ENCODE measurements at regions not wholly inside any gene's neighbourhood (a gene's known extent, or its start where the extent isn't known, plus 50 kb on each side); places are given as distances from the start of the nearest gene placed in this dataset.

GRCh38 chr12:124426594-124427555 is 132.0 kb downstream of the RFLNA start:
- no peak for DNase-seq

GRCh38 chr12:124425667-124426066 is 130.8 kb downstream of the RFLNA start:
- no peak for DNase-seq

GRCh38 chr12:124424516-124424905 is 129.6 kb downstream of the RFLNA start:
- DNase-seq = no peak

GRCh38 chr12:124423761-124424515 is 129.0 kb downstream of the RFLNA start:
- no peak for DNase-seq

GRCh38 chr12:124422570-124423523 is 128.0 kb downstream of the RFLNA start:
- DNase-seq = no peak

GRCh38 chr12:124422142-124422569 is 127.3 kb downstream of the RFLNA start:
- no peak for DNase-seq

GRCh38 chr12:124420996-124421674 is 126.2 kb downstream of the RFLNA start:
- DNase-seq = no peak

GRCh38 chr12:124420041-124420995 is 125.4 kb downstream of the RFLNA start:
- DNase-seq = no peak

GRCh38 chr12:124419292-124420040 is 124.6 kb downstream of the RFLNA start:
- DNase-seq = no peak

GRCh38 chr12:124418791-124419190 is 123.9 kb downstream of the RFLNA start:
- no peak for DNase-seq

GRCh38 chr12:124418156-124418555 is 123.3 kb downstream of the RFLNA start:
- no peak for DNase-seq

GRCh38 chr12:124416516-124417395 is 121.9 kb downstream of the RFLNA start:
- no peak for DNase-seq

GRCh38 chr12:124415064-124415463 is 120.2 kb downstream of the RFLNA start:
- DNase-seq = no peak

GRCh38 chr12:124413915-124414314 is 119.0 kb downstream of the RFLNA start:
- no peak for DNase-seq

GRCh38 chr12:124413401-124413800 is 118.5 kb downstream of the RFLNA start:
- DNase-seq = no peak

GRCh38 chr12:124412646-124413015 is 117.7 kb downstream of the RFLNA start:
- DNase-seq = no peak

- DNase-seq = no peak
These were observed 117.2 kb downstream of the RFLNA start for GRCh38 chr12:124411953-124412645.

- DNase-seq = no peak
These were observed 116.5 kb downstream of the RFLNA start for GRCh38 chr12:124411281-124411878.
